ENCODE measurements at regions not wholly inside any gene's neighbourhood (a gene's known extent, or its start where the extent isn't known, plus 50 kb on each side); places are given as distances from the start of the nearest gene placed in this dataset.
"Not testable (repeated sequence)": the region's sequence is repeated elsewhere in the genome, so short reads cannot be mapped to it uniquely, and the experiment has no call there.

GRCh38 chrY:7713738-7714137 lies 802.2 kb upstream of the AMELY start:
- DNase-seq (ENCODE audit: low read depth, low spot score); H3K4me3 ChIP-seq (ENCODE audit: low read length): not testable (repeated sequence)

- H3K4me3 ChIP-seq (ENCODE audit: low read length): no peak overlapping the region
- no peak for DNase-seq (ENCODE audit: low read depth, low spot score)
Observed at GRCh38 chrY:7712289-7712688, 800.7 kb upstream of the AMELY start.

GRCh38 chrY:7703578-7704140 lies 792.1 kb upstream of the AMELY start:
- no peak for DNase-seq (ENCODE audit: low read depth, low spot score)
- H3K4me3 ChIP-seq (ENCODE audit: low read length): no peak overlapping the region

- no peak for DNase-seq (ENCODE audit: low read depth, low spot score)
- no peak overlapping the region for H3K4me3 ChIP-seq (ENCODE audit: low read length)
Observed at GRCh38 chrY:7702481-7702880, 790.9 kb upstream of the AMELY start.

DNA sequence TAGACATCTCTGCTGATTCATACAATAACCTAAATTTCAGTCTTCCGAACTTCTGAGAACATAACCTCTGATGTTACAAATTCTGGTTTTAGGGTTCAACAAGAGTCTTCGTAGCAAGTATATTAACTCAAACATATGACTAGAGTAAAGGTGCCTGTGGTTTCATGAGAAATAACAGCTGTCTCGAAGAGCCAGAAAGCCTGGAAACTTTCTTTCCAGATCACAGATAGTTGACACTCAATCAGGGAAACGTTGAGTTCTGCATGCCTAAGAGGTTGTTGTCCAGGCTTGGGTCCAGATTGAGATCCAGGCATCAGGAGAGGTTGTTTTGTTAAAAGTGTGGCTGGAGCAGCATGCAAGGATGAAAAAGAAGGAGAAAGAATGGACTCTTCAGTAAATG lies 790.1 kb upstream of the AMELY start:
- no peak overlapping the region for H3K4me3 ChIP-seq (ENCODE audit: low read length)
- no peak for DNase-seq (ENCODE audit: low read depth, low spot score)

GRCh38 chrY:7697506-7697905 lies 786.0 kb upstream of the AMELY start:
- H3K4me3 ChIP-seq (ENCODE audit: low read length): no peak overlapping the region
- DNase-seq (ENCODE audit: low read depth, low spot score): no peak

- no peak overlapping the region for H3K4me3 ChIP-seq (ENCODE audit: low read length)
- no peak for DNase-seq (ENCODE audit: low read depth, low spot score)
Observed at GRCh38 chrY:7692701-7693100, 781.1 kb upstream of the AMELY start.

GRCh38 chrY:7687086-7687485 lies 775.5 kb upstream of the AMELY start:
- DNase-seq (ENCODE audit: low read depth, low spot score): no peak
- H3K4me3 ChIP-seq (ENCODE audit: low read length): no peak overlapping the region

- no peak for DNase-seq (ENCODE audit: low read depth, low spot score)
- H3K4me3 ChIP-seq (ENCODE audit: low read length): no peak overlapping the region
Observed at GRCh38 chrY:7684546-7684945, 773.0 kb upstream of the AMELY start.

GRCh38 chrY:7682386-7682785 lies 770.8 kb upstream of the AMELY start:
- DNase-seq (ENCODE audit: low read depth, low spot score): no peak
- no peak overlapping the region for H3K4me3 ChIP-seq (ENCODE audit: low read length)

DNA sequence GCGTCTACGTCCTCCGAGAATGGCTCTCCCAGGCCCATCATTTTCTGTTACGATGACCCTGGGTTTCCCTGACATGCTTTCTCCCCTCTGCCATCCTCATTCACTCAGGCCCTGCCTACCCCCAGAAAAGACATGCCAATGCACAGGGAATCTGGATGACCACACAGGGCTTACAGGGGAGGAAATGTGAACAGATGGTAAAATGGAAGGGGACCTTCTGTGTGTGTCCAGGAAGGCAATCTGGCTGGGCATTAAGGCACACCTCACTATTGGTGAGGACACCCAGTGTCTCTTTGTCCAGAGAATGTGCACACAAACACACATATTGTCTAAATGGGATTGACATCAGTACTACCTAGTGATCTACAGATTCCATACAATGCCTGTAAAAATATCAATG lies 769.9 kb upstream of the AMELY start:
- H3K4me3 ChIP-seq (ENCODE audit: low read length): no peak overlapping the region
- no peak for DNase-seq (ENCODE audit: low read depth, low spot score)

DNA sequence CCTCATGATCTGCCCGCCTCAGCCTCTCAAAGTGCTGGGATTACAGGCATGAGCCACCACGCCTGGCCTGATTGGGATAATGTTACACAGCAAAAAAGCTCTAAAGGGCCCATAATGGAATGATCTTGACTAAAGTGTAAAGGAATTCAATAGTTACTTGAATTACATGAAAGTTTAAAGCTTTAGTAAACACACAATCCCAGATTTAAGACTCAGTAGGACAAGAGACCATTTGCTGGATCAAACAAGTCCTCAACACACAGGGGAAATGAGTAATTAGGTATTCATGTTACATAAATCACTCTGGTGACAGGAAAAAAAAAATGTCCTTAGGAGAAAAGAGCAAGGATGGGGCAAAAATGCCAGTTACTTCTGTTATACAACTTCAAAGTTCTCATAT lies 762.9 kb upstream of the AMELY start:
- no peak overlapping the region for H3K4me3 ChIP-seq (ENCODE audit: low read length)
- no peak for DNase-seq (ENCODE audit: low read depth, low spot score)

- DNase-seq (ENCODE audit: low read depth, low spot score): no peak
- no peak overlapping the region for H3K4me3 ChIP-seq (ENCODE audit: low read length)
Observed at GRCh38 chrY:7672796-7673195, 761.2 kb upstream of the AMELY start.

DNA sequence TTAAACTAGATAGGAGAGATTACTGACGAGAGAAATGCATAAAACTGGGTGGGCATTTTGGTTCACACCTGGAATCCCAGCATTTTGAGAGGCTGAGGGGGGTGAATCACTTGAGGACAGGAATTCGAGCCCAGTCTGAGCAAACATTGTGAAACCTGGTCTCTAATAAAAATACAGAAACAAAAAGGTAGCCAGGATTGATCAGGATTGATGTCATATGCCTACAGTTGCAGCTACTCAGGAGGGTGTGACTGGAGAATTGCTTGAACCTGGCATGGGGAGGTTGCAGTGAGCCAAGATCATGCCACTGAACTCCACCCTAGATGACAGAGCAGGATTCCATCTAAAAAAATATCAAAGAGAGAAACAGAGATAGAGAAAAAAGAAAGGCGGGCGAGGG lies 751.7 kb upstream of the AMELY start:
- no peak overlapping the region for H3K4me3 ChIP-seq (ENCODE audit: low read length)
- no peak for DNase-seq (ENCODE audit: low read depth, low spot score)

GRCh38 chrY:7659047-7659446 lies 747.5 kb upstream of the AMELY start:
- H3K4me3 ChIP-seq (ENCODE audit: low read length): no peak overlapping the region
- no peak for DNase-seq (ENCODE audit: low read depth, low spot score)

- no peak for DNase-seq (ENCODE audit: low read depth, low spot score)
- H3K4me3 ChIP-seq (ENCODE audit: low read length): no peak overlapping the region
Observed at GRCh38 chrY:7656596-7656995, 745.0 kb upstream of the AMELY start.

GRCh38 chrY:7654985-7655384 lies 743.4 kb upstream of the AMELY start:
- DNase-seq (ENCODE audit: low read depth, low spot score): no peak
- H3K4me3 ChIP-seq (ENCODE audit: low read length): no peak overlapping the region

DNA sequence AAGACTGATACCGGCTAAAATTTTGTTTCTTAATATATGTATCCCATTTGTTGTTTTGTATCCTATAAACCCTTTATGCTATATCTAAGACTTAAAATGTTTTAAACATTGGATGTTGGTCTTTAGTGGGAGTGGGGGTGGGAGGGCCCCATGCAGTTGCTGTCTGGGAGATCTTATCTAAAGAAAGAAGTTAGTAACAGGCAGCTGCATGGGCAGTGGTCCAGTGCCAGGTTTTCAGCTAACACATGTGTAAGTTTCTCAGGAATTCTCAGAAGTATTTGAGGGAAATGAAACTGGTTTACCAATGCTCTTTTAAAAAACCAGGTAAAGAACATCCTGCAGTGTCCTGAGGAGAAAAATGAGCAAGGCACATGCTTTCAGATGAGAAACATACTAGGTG lies 738.3 kb upstream of the AMELY start:
- not testable (repeated sequence) for DNase-seq (ENCODE audit: low read depth, low spot score); H3K4me3 ChIP-seq (ENCODE audit: low read length)
